Breast epithelium (tissue), 3 donors: ENCODE measurements at regions not wholly inside any gene's neighbourhood (a gene's known extent, or its start where the extent isn't known, plus 50 kb on each side); places are given as distances from the start of the nearest gene placed in this dataset.

Experiments used
- POLR2A ChIP-seq: fragments of 450-650 bp; IDR thresholded peaks from one replicate; pipeline ENCODE4 v1.6.1; 2016; ENCODE audit warnings: antibody characterized with exemption, mild to moderate bottlenecking, moderate library complexity
- POLR2AphosphoS5 ChIP-seq, 3 donors: sonication (generic); formaldehyde crosslinking; IDR thresholded peaks; one replicate each; pipeline ENCODE4 v1.6.1; 2017; ENCODE audit warnings: antibody characterized with exemption in 3 of 3
- TF ChIP-seq, protein P1 (sequence below), 3 donors: fragments of 450-650 bp; IDR thresholded peaks; one replicate each; pipeline ENCODE4 v1.5.1; 2016 to 2017; ENCODE audit warnings: antibody characterized with exemption in 3 of 3, mild to moderate bottlenecking in 3 of 3, moderate library complexity in 3 of 3

DNA sequence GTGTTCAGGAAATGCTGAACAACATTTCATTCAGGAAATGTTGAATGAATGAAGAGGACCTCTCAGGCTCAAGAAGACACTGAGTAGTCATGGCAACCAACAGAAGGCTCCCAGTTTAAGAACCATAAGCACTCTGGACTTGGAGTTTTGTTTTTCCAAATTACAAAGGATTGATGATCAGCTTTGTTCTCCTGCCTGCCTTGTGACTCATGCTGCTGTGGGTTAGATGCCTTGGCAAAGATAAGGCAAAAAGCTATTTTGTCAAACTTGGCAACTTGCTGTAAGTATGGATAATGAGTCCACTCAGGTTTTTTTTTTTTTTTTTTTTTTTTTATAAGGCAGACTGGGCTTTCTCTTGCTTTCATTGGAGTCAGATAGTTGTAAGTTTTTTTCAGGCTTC lies 365.0 kb downstream of the TMEM232 start:
- TF ChIP-seq POLR2A: no peak
- TF ChIP-seq POLR2AphosphoS5 (IDR thresholded peaks at IDR 0.05): no peak
- TF ChIP-seq, protein P1, sequence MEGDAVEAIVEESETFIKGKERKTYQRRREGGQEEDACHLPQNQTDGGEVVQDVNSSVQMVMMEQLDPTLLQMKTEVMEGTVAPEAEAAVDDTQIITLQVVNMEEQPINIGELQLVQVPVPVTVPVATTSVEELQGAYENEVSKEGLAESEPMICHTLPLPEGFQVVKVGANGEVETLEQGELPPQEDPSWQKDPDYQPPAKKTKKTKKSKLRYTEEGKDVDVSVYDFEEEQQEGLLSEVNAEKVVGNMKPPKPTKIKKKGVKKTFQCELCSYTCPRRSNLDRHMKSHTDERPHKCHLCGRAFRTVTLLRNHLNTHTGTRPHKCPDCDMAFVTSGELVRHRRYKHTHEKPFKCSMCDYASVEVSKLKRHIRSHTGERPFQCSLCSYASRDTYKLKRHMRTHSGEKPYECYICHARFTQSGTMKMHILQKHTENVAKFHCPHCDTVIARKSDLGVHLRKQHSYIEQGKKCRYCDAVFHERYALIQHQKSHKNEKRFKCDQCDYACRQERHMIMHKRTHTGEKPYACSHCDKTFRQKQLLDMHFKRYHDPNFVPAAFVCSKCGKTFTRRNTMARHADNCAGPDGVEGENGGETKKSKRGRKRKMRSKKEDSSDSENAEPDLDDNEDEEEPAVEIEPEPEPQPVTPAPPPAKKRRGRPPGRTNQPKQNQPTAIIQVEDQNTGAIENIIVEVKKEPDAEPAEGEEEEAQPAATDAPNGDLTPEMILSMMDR (IDR thresholded peaks at IDR 0.05): no peak
